GM04503 (cell line): ENCODE measurements at regions not wholly inside any gene's neighbourhood (a gene's known extent, or its start where the extent isn't known, plus 50 kb on each side); places are given as distances from the start of the nearest gene placed in this dataset.
"Not testable (repeated sequence)": the region's sequence is repeated elsewhere in the genome, so short reads cannot be mapped to it uniquely, and the experiment has no call there.

Experiments
- DNase-seq: peaks from one replicate; pipeline ENCODE4 v3.0.0-alpha.2; 2012; ENCODE audit warnings: low read depth

DNA sequence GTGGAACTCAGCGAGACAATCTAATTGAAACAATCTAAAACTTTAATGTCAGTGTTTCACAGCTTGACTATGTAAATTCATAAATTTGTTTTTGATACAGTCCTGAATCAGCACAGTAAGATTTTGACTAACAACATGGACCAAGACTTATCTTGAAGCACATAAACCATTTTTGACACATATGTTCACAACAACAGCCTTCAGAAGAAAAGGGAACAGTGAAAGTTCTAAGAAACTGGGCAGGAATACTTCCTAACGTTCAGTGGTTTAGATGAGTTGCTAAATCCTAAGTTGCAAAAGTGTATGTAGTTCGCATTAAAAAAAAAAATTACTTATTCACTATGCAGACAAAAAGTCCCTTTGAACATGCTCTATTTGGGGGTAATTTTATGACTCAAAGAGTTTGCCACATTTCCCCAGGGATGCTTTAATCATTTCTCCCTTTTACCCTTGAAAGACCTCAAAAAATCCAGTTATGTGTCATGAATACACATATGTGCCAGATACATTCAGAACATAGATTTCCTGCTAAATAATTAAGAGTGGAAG is 120.2 kb downstream of the MRPL39 start:
- DNase-seq, result no peak

DNA sequence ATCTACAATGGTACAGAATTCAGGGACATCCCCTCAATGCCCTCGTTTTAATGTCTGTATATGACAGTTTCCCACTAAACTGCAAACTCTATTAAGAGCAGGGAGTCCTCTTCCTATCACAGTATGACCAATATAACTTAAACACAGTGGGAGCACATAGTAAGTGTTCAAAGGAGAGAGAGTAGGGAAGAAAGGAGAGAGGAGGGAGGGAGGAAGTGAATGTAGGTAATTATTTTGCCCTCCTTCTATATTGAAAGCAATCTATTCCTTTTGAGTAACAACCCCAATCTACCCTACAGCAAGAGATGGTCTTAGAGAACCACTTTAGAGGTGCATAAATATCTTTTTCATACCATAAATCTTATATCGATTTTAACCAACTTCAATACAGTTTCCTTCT is 121.4 kb downstream of the MRPL39 start:
- DNase-seq, result no peak

DNA sequence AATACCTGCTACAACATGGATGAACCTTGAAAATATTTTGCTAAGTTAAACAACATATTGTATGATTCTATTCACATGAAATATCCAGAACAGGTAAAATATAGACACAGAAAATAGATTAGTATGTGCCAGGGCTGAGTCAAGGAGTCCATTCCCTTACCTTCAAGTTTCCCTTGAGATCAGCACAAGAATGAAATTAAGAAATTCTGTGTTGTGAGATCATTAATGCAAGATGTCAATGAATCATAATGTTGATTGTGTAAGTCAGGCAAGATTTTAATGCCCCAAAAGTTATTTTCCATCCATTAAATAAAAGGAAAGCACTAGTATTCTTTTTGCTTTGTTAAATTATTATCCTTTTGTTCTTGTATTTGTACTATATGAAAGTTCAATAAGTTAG is 139.4 kb downstream of the MRPL39 start:
- DNase-seq, result no peak

DNA sequence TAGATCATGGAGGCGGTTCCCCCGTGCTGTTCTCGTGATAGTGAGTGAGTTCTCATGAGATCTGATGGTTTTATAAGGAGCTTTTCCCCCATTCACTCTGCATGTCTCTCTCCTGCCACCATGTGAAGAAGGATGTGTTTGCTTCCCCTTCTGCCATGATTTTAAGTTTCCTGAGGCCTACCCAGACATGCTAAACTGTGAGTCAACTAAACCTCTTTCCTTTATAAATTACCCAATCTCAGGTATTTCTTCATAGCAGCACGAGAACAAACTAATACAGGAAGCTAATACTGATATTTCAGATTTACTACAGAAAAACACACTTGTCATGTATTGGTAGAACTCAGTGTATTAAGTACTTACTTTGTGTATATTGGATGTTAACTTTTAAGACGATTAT is 140.2 kb downstream of the MRPL39 start:
- DNase-seq, result not testable (repeated sequence)

DNA sequence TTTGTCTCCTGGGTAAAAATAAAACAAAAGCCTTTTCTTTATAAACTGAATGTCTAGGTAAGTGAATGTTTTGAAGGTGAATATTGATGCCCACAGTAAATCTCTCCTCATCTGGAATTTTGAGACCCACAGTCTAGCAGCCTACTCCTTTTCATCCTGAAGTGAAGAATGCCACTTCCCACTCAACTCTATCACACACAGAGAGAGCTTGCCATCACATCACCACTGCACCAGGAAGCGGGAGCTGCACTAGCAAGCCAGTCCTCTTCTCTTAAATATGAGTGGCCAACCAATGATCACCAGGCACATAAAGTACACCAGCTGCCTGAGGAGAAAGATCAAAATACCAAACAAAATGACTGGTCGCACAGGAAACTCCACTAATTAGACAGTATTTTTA is 140.8 kb downstream of the MRPL39 start:
- DNase-seq, result no peak

DNA sequence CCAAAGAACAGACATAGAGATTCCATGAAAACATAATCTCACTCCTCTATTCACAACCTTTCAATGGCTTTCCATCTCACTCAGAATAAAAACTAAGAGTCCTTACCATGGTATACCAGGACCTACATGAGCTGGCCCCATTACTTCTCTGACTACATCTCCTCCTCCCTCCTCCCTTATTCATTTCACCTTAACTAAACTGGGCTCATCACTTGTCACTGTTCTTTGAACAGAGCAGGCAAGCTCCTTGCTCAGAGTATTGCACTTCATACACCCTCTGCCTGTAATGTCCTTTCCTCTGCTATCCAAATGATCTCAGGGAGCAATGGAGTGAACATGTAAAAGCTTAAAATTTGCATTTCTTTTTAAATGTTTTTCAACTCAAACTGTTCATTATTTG is 142.0 kb downstream of the MRPL39 start:
- no peak for DNase-seq

DNA sequence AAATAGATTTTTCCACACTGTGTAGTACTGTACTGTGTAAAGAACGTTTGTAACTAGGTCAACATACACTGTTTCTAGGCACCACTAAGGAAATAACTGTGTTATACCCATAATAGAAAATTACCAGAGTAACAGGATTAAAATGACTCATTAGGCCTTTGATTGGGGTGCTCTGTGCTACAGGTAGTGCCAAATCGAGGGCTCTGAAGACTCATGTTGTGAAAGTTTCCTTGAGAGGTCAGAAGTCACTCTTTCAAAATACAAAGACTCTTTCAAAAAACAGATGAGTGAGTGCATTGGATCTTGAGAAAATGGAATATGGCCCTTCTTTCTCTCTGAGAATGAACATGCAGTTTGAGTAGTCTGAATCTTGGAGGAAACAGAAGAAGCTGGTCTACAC is 143.0 kb downstream of the MRPL39 start:
- no peak for DNase-seq

DNA sequence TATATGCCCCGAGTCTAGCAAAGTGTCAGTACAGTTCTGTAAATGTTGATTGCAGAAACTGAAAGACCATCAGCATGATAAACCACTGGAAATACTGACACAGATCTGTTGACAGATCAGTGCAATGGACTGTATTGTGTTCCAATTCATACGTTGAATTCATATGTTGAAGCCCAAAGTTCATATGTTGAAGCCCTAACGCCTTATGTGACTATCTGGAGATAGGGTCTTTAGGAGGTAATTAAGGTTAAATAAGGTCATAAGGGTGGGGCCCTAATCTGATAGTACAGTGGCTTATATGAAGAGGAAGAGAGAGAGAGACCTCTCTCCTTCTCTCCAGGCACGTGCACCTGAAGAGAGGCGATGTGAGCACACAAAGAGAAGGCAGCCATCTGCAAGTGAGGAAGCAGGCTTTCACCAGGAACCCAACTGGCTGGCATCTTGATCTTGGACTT is 144.7 kb downstream of the MRPL39 start:
- no peak for DNase-seq

DNA sequence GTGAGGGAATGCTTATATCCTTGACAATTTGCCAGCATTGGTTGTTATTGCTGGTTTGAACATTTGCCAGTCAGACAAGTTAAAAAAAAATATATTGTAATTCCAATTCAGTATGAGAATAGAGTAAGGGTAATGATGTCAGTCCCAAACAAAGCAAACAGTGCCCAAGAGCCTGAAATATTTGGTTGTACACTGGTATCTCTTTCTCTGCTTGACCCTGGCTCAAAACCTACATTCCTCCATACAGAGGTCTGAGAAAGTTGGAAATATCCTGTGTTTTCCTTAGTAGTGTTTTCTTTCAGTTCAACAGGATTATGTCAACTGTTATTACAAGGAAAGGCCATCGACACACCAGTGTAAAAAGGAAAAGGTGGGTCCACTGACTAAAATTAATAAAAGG is 145.6 kb downstream of the MRPL39 start:
- no peak for DNase-seq

DNA sequence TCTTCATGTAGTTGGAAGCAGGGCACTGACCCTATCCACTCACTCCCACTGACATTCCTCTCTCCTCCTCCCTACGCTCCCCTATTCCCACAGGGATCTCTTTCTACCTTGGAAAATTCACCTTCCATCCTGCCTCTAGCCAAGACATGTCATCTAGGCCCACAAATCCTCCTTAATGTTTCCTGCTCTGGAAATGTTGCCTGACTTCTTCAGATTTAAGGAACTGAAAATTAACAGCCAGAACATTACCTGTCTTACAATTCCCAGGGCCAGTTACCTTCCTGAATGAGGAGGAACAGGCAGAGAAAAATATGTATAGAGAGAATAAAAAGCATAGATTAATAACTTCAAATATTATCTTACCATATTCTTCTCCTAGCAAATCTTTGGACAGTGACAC is 147.3 kb downstream of the MRPL39 start:
- no peak for DNase-seq

DNA sequence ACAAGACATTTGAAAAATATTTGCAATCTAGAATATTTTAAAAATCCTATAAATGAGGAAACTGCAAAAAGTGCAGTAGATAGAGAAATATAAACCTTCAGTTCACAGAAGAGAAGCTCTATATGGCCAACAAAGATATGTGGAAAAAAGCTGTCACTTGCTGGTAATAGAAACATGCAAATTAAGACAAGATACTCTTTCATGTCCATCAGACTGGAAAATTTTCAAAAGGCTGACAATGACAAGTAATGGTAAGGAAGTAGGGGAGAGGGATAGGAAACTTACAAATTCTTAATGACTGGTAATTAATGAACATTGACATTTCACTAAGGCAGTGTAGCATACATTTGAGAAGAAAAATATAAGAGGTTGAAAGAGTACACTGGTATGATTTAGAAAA is 147.9 kb downstream of the MRPL39 start:
- DNase-seq, result no peak

DNA sequence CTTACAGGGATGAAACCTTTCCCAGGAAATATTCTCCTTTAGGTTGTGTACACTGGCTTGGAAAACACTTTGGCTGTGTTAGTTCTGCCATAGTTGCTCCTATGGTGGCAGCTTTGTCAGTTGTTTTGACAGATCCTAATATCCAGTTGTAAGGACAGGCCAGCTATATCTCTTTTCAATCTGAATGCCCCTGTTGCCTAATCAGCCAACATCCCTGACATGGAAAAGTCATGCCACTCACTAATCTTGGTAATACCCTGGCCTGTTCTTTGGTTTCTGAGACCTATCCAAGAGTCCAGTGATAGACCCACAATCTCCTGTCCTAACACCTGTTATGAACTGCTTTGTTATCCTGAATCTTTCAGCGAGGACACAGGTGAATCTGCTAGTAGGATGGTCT is 148.8 kb downstream of the MRPL39 start:
- DNase-seq, result no peak

DNA sequence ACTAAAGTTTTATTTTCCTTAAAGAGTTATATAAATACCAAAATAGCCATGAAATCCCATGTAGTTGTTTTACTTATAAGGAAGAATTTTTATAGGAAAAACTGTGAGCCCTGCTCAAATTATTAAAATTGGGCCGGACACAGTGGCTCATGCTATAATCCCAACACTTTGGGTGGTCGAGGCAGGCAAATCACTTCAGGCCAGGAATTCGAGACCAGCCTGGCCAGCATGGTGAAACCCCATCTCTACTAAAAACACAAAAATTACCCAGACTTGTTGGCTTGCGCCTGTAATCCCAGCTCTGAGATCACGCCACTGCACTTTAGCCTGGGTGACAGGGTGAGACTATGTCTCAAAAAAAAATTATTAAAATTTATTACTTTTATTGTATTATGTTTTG is 149.3 kb downstream of the MRPL39 start:
- no peak for DNase-seq

DNA sequence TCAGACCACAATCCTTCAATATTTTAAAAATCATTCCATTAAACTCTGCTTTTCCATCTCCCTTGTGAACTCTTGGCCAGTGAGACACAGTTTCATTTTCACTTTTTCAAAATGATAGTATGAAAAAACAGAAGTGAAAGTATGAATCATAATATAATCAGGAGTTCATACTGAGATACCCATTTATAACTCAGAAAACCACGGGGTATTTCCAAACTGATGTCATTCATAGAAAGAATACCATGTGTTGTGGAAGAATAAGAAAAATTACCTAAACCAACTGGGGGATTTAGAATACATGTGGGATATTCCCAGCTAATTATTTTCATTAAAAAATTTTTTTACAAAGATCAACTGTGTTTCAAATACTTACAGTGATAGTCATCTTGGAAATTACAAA is 149.9 kb downstream of the MRPL39 start:
- DNase-seq, result peak; percentile 16

DNA sequence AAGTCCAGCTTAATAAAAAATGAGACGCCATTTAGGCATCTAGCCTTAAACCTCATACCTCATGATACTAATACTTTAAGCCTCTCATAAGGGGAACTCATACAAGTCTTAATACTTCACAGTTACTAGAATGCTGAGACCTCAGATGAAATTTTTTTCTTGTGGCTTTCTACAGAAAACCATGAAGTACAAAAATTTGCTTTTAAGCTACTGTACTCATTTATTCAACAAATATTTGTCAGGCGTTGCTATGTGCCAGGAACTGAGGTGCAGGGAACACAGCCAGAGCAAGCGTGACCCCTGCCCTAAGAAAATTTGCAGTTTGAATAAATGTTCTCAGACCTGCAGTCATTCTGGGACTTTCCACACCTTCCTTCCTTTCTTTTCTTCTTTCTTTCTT is 150.6 kb downstream of the MRPL39 start:
- DNase-seq, result no peak

DNA sequence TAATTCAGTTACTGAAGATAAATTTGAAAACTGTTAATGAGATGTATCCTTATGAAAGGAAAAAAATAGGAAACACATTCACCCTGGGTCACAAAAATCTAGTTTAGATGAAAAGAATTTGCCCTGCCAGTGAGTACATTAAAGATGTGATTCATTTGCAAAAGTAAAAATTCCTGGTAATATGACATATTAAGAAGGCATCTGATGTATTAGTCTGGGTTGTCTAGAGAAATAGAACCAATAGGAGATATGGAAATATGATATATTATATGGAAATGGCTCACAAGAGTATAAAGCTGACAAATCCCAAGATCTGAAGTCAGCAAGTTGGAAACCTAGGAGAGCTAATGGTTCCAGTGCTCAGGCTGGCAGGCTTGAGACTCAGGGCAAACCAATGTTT is 153.8 kb downstream of the MRPL39 start:
- DNase-seq, result no peak

DNA sequence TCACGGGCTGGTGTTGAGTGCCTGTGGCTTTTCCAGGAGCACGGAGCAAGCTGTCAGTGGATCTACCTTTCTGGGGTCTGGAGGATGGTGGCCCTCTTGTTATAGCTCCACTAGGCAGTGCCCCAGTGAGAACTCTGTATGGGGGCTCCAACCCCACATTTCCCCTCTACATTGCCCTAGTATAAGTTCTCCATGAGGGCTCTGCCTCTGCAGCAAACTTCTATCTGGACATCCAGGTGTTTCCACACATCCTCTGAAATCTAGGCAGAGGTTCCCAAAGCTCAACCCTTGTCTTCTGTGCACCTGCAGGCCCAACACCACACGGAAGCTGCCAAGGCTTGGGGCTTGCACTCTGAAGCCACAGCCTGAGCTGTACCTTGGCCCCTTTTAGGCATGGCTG is 157.3 kb downstream of the MRPL39 start:
- DNase-seq, result no peak

DNA sequence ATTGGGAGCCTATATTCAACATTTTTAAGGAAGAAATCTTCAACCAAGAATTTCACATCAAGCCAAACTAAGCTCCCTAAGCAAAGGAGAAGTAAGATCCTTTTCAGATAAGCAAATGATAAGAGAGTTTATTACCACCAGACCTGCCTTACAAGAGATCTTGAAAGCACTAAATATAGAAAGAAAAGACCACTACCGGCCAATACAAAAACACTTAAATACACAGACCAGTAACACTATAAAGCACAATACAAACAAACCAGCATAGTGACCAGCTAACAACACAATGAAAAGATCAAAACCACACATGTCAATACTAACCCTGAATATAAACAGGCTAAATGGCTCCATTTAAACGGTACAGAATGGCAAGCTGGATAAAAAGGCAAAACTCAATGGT is 165.4 kb downstream of the MRPL39 start:
- DNase-seq, result no peak

DNA sequence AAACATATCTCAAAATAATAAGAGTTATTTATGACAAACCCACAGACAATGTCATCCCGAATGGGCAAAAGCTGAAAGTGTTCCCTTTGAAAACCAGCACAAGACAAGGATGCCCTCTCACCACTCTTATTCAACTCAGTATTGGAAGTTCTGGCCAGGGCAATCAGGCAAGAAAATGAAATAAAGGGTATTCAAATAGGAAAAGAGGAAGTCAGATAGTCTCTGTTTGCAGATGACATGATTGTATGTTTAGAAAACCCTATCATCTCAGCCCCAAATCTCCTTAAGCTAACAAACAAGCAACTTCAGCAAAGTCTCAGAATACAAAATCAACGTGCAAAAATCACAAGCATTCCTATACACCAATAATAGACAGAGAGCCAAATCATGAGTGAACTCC is 169.8 kb downstream of the MRPL39 start:
- DNase-seq, result not testable (repeated sequence)

DNA sequence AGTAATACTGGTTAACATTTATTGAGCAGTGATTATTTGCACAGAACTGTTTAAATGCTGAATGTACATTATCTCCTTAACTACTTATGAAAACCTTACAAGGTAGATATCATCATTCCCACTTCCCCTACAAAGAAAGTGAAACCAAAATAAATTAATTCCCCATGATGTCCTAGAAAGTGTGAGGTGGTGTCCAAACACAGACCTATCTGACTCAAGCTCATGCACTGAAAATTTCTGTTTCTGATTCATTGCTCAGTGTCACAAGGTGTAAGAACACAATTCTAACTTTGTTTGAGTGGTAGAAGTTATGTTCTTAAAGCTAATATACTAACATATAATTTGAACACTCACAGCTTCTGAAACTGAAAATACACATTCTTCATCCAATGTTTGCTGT is 178.7 kb downstream of the MRPL39 start:
- DNase-seq, result no peak

DNA sequence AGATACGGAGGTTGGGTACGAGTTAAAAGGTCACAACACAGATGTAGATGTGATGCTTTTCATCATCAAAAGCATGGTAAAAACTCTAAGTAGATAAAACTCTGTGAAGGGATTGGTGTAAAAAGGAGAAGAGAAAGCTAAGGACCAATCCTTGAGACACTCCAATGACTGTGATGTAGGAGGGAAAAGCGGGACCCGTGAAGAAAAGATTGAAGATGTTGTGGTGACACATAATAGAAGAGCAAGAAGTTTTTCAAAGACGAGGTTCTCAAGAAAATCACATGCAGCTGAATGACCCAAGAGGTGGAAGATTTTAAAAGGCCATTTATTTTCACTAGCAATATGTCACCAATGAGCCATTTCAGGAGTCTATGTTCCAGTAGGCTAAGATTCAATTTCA is 179.5 kb downstream of the MRPL39 start:
- no peak for DNase-seq

DNA sequence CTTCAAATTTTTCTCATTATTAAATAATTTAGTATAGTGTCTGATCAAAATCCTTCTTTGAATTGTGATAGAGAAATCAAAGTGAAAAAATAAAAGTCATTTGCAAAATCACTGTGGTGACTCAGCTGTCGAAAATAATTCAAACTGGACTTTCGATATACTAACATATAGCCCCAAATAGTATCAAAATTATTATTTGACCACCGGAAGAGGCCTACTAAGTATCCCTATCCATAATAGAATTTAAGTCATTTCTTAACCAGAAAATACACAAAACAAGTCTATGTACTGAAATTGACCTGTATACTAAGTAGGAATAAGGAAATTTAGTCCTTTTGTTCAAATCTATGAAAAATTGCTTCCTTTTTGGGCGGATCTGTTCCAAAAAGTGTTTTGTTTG is 180.7 kb downstream of the MRPL39 start:
- no peak for DNase-seq

DNA sequence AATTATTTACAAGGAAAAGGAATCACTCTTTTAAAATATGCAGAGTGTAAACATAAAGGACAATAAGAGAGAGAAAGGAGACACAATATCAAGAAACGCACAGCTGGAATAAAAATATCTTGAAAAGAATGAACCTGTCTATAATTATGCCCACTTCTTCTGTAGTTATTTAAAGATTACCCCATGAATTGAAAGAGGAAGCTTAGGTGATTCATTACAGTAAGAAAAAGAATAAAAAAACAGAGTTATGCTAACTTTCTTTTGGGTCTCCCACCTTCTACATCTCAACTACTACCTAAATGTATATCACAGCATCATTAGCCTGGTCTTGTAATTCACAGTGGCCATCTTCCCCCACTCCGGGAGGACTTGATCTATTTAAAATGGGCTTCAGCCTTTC is 182.1 kb downstream of the MRPL39 start:
- DNase-seq, result no peak

DNA sequence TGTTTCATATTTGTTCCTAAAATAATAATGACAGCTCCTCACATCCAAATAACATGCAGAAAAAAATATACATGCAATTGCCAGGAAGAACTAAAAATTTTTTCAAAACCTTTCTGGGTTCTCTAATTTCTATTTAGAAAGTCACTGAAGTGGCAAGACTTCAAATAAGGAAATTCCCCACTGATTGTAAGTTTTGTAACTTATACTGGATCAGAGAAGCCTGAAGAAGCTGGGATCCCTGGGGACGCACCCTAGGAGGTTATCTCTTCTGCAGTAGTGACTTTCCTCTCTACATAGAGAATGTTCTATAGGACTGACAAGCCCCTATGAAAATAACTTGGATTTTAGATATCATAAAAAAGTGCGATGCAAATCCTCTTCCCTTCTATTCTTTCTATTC is 182.6 kb downstream of the MRPL39 start:
- no peak for DNase-seq

DNA sequence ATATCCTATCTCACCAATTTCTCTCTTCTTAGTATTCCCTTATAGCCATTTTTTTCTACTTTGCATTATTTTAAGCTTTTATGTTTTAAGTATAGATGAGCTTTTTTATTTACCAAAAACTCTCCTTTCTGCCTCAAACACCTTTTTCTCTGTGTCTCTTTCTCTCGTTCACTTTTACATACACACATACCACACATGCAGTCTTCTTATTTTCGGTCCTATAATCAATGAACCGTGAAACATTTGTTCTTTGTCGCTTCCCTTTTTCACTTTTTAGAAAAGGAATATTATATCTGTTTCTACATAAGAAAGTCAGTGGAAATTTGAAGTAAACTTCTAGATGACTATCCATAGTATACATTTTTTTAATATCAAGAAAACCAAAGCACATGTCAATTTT is 183.2 kb downstream of the MRPL39 start:
- DNase-seq, result no peak
